HCEC 1CT (cell line): ENCODE measurements at regions not wholly inside any gene's neighbourhood (a gene's known extent, or its start where the extent isn't known, plus 50 kb on each side); places are given as distances from the start of the nearest gene placed in this dataset.

Experiments used
- DNase-seq: peaks from one replicate; pipeline ENCODE4 v3.0.0-alpha.2; 2017

- no peak for DNase-seq
Observed at GRCh38 chr15:38674448-38674847, 109.8 kb upstream of the RASGRP1 start.

GRCh38 chr15:38678281-38678680 is 113.7 kb upstream of the RASGRP1 start:
- DNase-seq, result no peak

- DNase-seq, result no peak
Observed at GRCh38 chr15:38680775-38681174, 116.2 kb upstream of the RASGRP1 start.

- no peak for DNase-seq
Observed at GRCh38 chr15:38682363-38682762, 117.7 kb upstream of the RASGRP1 start.

- no peak for DNase-seq
Observed at GRCh38 chr15:38682861-38683260, 118.2 kb upstream of the RASGRP1 start.

- DNase-seq, result peak; percentile 34
Observed at GRCh38 chr15:38683382-38684242, 119.0 kb upstream of the RASGRP1 start.

- no peak for DNase-seq
Observed at GRCh38 chr15:38684440-38685010, 119.9 kb upstream of the RASGRP1 start.

GRCh38 chr15:38685686-38686339 is 121.2 kb upstream of the RASGRP1 start:
- DNase-seq, result no peak

GRCh38 chr15:38687340-38687739 is 122.7 kb upstream of the RASGRP1 start:
- DNase-seq, result no peak

GRCh38 chr15:38687775-38688495 is 123.3 kb upstream of the RASGRP1 start:
- DNase-seq, result no peak

- DNase-seq, result no peak
Observed at GRCh38 chr15:38688761-38689160, 124.1 kb upstream of the RASGRP1 start.

- DNase-seq, result no peak
Observed at GRCh38 chr15:38689522-38689921, 124.9 kb upstream of the RASGRP1 start.

GRCh38 chr15:38690216-38690615 is 125.6 kb upstream of the RASGRP1 start:
- no peak for DNase-seq

GRCh38 chr15:38690719-38691332 is 126.2 kb upstream of the RASGRP1 start:
- peak; percentile 31 for DNase-seq

- DNase-seq, result no peak
Observed at GRCh38 chr15:38691377-38691776, 126.8 kb upstream of the RASGRP1 start.

- DNase-seq, result no peak
Observed at GRCh38 chr15:38691965-38692788, 127.6 kb upstream of the RASGRP1 start.

GRCh38 chr15:38692789-38693062 is 128.1 kb upstream of the RASGRP1 start:
- no peak for DNase-seq

GRCh38 chr15:38695249-38696108 is 130.9 kb upstream of the RASGRP1 start:
- no peak for DNase-seq

- no peak for DNase-seq
Observed at GRCh38 chr15:38696109-38696727, 131.6 kb upstream of the RASGRP1 start.

- DNase-seq, result no peak
Observed at GRCh38 chr15:38696790-38697495, 132.3 kb upstream of the RASGRP1 start.
